Choroid plexus epithelial cell (primary cell): ENCODE measurements at regions not wholly inside any gene's neighbourhood (a gene's known extent, or its start where the extent isn't known, plus 50 kb on each side); places are given as distances from the start of the nearest gene placed in this dataset.
A peak's percentile ranks its signal among the peaks of the same experiment; 100 is the strongest.

Experiments
- DNase-seq: peaks from one replicate; pipeline ENCODE4 v3.0.0-alpha.2; 2010; ENCODE audit warnings: low read depth
- H3K4me3 ChIP-seq: 2 replicates; pipeline ENCODE4 v1.5.1; 2011; ENCODE audit warnings: low read depth, mild to moderate bottlenecking, control low read depth, low read length, moderate library complexity
- TF ChIP-seq, protein P1 (sequence below): conservative IDR thresholded peaks from 2 replicates; pipeline ENCODE4 v1.5.1; 2011; ENCODE audit warnings: low read depth, mild to moderate bottlenecking, control low read depth, inconsistent platforms, low read length, moderate library complexity

DNA sequence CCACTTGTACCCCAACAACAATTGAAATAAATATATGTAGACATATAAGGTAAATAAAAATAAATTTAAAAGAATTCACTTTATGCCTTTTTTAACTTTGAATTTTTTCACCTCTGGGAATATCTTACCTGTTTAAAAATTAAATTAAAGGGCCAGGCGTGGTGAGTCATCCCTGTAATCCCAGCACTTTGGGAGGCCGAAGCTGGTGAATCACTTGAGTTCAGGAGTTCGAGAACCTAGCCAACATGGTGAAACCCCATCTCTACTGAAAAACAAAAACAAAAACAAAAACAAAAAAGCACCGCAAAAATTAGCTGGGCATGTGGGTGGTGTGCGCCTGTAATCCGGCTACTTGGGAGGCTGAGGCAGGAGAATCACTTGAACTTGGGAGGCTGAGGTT lies 164.8 kb downstream of the AASDH start:
- no peak overlapping the region for H3K4me3 ChIP-seq
- DNase-seq: no peak
- TF ChIP-seq, protein P1, sequence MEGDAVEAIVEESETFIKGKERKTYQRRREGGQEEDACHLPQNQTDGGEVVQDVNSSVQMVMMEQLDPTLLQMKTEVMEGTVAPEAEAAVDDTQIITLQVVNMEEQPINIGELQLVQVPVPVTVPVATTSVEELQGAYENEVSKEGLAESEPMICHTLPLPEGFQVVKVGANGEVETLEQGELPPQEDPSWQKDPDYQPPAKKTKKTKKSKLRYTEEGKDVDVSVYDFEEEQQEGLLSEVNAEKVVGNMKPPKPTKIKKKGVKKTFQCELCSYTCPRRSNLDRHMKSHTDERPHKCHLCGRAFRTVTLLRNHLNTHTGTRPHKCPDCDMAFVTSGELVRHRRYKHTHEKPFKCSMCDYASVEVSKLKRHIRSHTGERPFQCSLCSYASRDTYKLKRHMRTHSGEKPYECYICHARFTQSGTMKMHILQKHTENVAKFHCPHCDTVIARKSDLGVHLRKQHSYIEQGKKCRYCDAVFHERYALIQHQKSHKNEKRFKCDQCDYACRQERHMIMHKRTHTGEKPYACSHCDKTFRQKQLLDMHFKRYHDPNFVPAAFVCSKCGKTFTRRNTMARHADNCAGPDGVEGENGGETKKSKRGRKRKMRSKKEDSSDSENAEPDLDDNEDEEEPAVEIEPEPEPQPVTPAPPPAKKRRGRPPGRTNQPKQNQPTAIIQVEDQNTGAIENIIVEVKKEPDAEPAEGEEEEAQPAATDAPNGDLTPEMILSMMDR: no peak

DNA sequence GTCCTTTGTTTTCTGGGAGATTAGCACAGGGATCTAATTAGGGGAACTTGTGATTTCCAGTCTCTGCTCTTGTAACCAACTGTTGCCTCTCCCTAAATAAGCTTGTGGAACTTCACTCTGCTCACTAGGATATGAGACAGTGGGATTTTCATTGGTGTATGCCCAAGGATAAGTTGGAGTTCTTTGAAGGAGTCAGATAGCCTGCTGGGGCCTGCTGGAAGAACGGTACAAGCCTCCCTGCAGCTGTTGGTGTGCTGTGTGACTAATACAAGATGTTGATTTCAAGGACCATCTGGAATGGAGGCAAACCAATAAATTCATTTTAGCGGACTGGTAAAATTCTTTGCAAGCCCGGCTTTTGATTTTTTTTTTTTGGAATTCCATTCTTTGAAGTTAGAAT lies 167.0 kb downstream of the AASDH start:
- no peak overlapping the region for H3K4me3 ChIP-seq
- peak; percentile 50 for DNase-seq
- TF ChIP-seq, protein P1: no peak

DNA sequence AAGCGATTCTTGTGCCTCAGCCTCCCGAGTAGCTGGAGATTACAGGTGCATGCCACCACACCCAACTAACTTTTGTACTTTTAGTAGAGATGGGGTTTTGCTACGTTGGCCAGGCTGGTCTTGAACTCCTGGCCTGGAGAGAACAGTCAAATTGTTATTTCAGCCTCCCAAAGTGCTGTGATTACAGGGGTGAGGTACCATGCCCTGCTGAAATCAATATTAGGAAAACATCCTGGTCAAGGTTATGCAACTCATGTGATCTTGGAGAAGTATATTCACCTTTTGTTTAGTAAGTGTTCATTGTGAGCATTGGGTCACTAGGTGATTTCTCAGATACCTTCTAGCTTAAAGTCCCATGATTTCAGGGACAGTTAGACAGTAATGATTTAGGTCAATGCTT lies 167.8 kb downstream of the AASDH start:
- DNase-seq: no peak
- no peak overlapping the region for H3K4me3 ChIP-seq
- TF ChIP-seq, protein P1: no peak

DNA sequence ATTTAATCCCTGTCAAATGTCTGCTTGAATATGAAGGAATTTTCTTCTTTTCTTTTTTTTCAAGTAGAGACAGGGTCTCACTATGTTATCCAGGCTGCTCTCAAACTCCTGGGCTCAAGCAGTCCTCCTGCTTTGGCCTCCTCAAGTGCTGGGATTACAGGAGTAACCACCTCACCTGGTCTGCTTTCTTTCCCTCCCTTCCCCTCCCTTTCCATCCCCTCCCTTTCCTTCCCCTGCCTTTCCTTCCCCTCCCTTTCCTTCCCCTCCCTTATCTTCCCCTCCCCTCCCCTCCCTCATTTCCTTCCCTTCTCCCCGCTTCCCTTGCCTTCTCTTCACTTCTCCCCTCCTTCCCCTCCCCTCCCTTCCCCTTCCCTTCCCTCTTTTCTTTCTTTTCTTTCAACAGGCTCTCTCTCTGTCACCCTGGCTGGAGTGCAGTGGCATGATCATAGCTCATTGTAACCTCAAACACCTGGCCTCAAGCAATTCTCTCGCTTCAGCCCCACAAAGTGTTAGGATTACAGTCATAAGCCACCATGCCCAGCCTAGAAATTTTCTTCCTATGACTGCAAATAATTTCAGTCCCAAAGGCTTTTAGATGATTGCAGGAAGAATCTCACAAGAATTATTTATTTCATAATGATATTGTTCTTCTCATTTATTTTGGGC lies 168.9 kb downstream of the AASDH start:
- no peak for DNase-seq
- TF ChIP-seq, protein P1: no peak
- no peak overlapping the region for H3K4me3 ChIP-seq

DNA sequence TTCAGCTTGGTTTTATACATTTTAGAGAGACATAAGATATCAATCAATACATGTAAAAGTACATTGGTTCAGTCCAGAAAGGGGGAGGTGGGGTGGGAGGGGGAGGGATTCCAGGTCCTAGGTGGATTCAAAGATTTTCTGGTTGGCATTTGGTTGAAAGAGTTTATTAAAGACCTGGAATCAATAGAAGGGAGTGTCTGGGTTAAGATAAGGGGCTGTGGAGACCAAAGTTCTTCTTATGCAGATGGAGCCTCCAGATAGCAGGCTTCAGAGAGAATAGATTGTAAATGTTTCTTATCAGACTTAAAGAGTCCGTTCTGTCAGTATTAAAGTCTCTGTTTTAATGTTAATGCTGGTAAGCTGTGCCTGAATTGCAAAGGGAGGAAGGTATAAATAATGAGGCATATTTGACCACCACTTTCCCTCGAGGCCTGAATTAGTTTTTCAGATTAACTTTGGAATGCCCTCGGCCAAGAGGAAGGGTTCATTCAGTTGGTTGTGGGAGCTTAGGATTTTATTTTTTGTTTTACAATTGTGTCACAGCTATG lies 169.9 kb downstream of the AASDH start:
- TF ChIP-seq, protein P1: no peak
- H3K4me3 ChIP-seq: no peak overlapping the region
- no peak for DNase-seq

DNA sequence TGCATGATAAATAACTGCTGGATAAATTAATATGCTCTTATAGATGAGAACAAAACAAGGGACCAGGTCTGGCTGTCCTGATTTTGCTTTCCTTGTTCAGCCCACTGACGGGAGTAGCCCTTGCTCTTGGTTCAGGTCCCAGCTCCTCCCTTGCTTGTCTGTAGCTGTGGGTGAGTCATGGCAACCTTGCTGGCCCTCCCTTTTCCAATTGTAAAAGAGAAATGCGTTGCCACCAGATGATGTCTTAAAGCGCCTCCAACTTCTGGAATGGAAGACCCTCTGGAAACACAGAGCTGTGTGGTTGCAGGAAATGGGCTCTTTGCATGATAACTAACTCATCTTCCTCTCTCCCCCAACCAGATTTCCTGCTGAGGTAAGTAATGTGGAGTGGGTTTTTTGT lies 171.4 kb downstream of the AASDH start:
- TF ChIP-seq, protein P1: no peak
- peak; percentile 62 for DNase-seq
- no peak overlapping the region for H3K4me3 ChIP-seq
